Activated CD8-positive, alpha-beta memory T cell treated with anti-CD3 and anti-CD28 coated beads, Interleukin-2, amount 10 ng/mL, durations not matched to agents 7 days and 5 days (primary cell): ENCODE measurements at regions not wholly inside any gene's neighbourhood (a gene's known extent, or its start where the extent isn't known, plus 50 kb on each side); places are given as distances from the start of the nearest gene placed in this dataset.
"Not testable (repeated sequence)": the region's sequence is repeated elsewhere in the genome, so short reads cannot be mapped to it uniquely, and the experiment has no call there.

Source experiments
- ATAC-seq: fragments of 150-1000 bp; cut with Tn5 transposase; one replicate; pipeline ENCODE4 v1.10.0; 2021; ENCODE audit warnings: moderate library complexity
- CTCF ChIA-PET: fragments of 350-600 bp; sonication (Branson Sonifier 250); formaldehyde crosslinking; loops from one replicate; lab custom pipeline; 2021; ENCODE audit warnings: antibody characterized with exemption; lab: Charles Lee
- DNase-seq: peaks from one replicate; pipeline ENCODE4 v3.0.0-alpha.2; 2020
- H3K27ac Mint-ChIP-seq: one replicate; pipeline ENCODE4 v1.8.0; 2021; ENCODE audit warnings: mild to moderate bottlenecking, mixed read lengths
- H3K27me3 Mint-ChIP-seq: one replicate; pipeline ENCODE4 v1.8.0; 2021; ENCODE audit warnings: mixed read lengths
- H3K36me3 Mint-ChIP-seq: one replicate; pipeline ENCODE4 v1.8.0; 2021; ENCODE audit warnings: mild to moderate bottlenecking, mixed read lengths
- H3K4me1 Mint-ChIP-seq: one replicate; pipeline ENCODE4 v1.8.0; 2021; ENCODE audit warnings: mixed read lengths
- H3K4me3 Mint-ChIP-seq: one replicate; pipeline ENCODE4 v1.8.0; 2021; ENCODE audit warnings: mild to moderate bottlenecking, moderate library complexity, mixed read lengths
- H3K9me3 Mint-ChIP-seq: one replicate; pipeline ENCODE4 v1.8.0; 2022; ENCODE audit warnings: low read depth, mixed read lengths

GRCh38 chr13:66237411-66238062 lies 992.6 kb downstream of the PCDH9 start:
- Mint-ChIP-seq H3K4me3 (no peak overlapping the region), H3K9me3 (peaks cover 3% of the 10 kb centered on the region), H3K27ac (no peak overlapping the region), H3K36me3 (no peaks in the 10 kb centered on the region), H3K4me1 (no peaks in the 10 kb centered on the region), H3K27me3 (no peaks in the 10 kb centered on the region)
- ATAC-seq (no peak), DNase-seq (no peak)
- CTCF ChIA-PET: no interaction called here

- Mint-ChIP-seq H3K36me3 (no peaks in the 10 kb centered on the region), H3K27ac (no peak overlapping the region), H3K4me3 (no peak overlapping the region), H3K27me3 (no peaks in the 10 kb centered on the region), H3K9me3 (peaks cover 3% of the 10 kb centered on the region), H3K4me1 (no peaks in the 10 kb centered on the region)
- ATAC-seq (no peak), DNase-seq (no peak)
- CTCF ChIA-PET: no interaction called here
Observed at GRCh38 chr13:66234159-66234558, 996.0 kb downstream of the PCDH9 start.

GRCh38 chr13:66231958-66232357 lies 998.2 kb downstream of the PCDH9 start:
- ATAC-seq: not testable (repeated sequence)

GRCh38 chr13:66225072-66225471 lies 1005.1 kb downstream of the PCDH9 start:
- CTCF ChIA-PET: no interaction called here
- H3K4me1 Mint-ChIP-seq: peaks cover 3% of the 10 kb centered on the region
- H3K27me3 Mint-ChIP-seq: no peaks in the 10 kb centered on the region
- H3K9me3 Mint-ChIP-seq: no peaks in the 10 kb centered on the region
- no peak overlapping the region for H3K27ac Mint-ChIP-seq
- ATAC-seq (no peak), DNase-seq (no peak)
- no peaks in the 10 kb centered on the region for H3K36me3 Mint-ChIP-seq
- no peak overlapping the region for H3K4me3 Mint-ChIP-seq

More at GRCh38 chr13:66231958-66232357, 998.2 kb downstream of the PCDH9 start:
- CTCF ChIA-PET, H3K27me3 Mint-ChIP-seq, H3K36me3 Mint-ChIP-seq, H3K9me3 Mint-ChIP-seq, H3K4me3 Mint-ChIP-seq, H3K4me1 Mint-ChIP-seq, H3K27ac Mint-ChIP-seq, DNase-seq: not testable (repeated sequence)

GRCh38 chr13:66224663-66225062 lies 1005.5 kb downstream of the PCDH9 start:
- DNase-seq (no peak), ATAC-seq (no peak)
- Mint-ChIP-seq H3K27ac (no peak overlapping the region), H3K4me1 (peaks cover 3% of the 10 kb centered on the region), H3K36me3 (no peaks in the 10 kb centered on the region), H3K9me3 (no peaks in the 10 kb centered on the region), H3K4me3 (no peak overlapping the region), H3K27me3 (no peaks in the 10 kb centered on the region)
- CTCF ChIA-PET: no interaction called here

- Mint-ChIP-seq H3K27me3 (no peaks in the 10 kb centered on the region), H3K4me3 (no peak overlapping the region), H3K9me3 (peaks cover 2% of the 10 kb centered on the region), H3K27ac (no peak overlapping the region), H3K36me3 (no peaks in the 10 kb centered on the region), H3K4me1 (peaks cover 3% of the 10 kb centered on the region)
- DNase-seq (no peak), ATAC-seq (no peak)
- CTCF ChIA-PET: no interaction called here
Observed at GRCh38 chr13:66222926-66223325, 1007.2 kb downstream of the PCDH9 start.

GRCh38 chr13:66222127-66222526 lies 1008.0 kb downstream of the PCDH9 start:
- ATAC-seq: no peak
- Mint-ChIP-seq H3K27me3 (no peaks in the 10 kb centered on the region), H3K9me3 (peaks cover 3% of the 10 kb centered on the region), H3K36me3 (no peaks in the 10 kb centered on the region), H3K4me3 (no peak overlapping the region), H3K27ac (no peak overlapping the region), H3K4me1 (peaks cover 3% of the 10 kb centered on the region)
- no peak for DNase-seq
- CTCF ChIA-PET: no interaction called here

- no peaks in the 10 kb centered on the region for H3K36me3 Mint-ChIP-seq
- H3K4me1 Mint-ChIP-seq: peaks cover 3% of the 10 kb centered on the region
- DNase-seq (no peak), ATAC-seq (no peak)
- no peak overlapping the region for H3K4me3 Mint-ChIP-seq
- CTCF ChIA-PET: no interaction called here
- H3K27ac Mint-ChIP-seq: no peak overlapping the region
- peaks cover 7% of the 10 kb centered on the region for H3K9me3 Mint-ChIP-seq
- H3K27me3 Mint-ChIP-seq: no peaks in the 10 kb centered on the region
Observed at GRCh38 chr13:66219506-66219905, 1010.6 kb downstream of the PCDH9 start.

- ATAC-seq: no peak
- CTCF ChIA-PET: no interaction called here
- no peaks in the 10 kb centered on the region for H3K27me3 Mint-ChIP-seq
Observed at GRCh38 chr13:66218583-66218982, 1011.6 kb downstream of the PCDH9 start.

GRCh38 chr13:66216728-66217127 lies 1013.4 kb downstream of the PCDH9 start:
- H3K36me3 Mint-ChIP-seq: no peaks in the 10 kb centered on the region
- no peak for DNase-seq
- CTCF ChIA-PET: no interaction called here
- no peaks in the 10 kb centered on the region for H3K27me3 Mint-ChIP-seq
- peaks cover 7% of the 10 kb centered on the region for H3K9me3 Mint-ChIP-seq
- H3K4me1 Mint-ChIP-seq: no peaks in the 10 kb centered on the region
- H3K4me3 Mint-ChIP-seq: no peak overlapping the region
- no peak overlapping the region for H3K27ac Mint-ChIP-seq
- no peak for ATAC-seq

More at GRCh38 chr13:66218583-66218982, 1011.6 kb downstream of the PCDH9 start:
- H3K4me1 Mint-ChIP-seq: peaks cover 3% of the 10 kb centered on the region
- H3K36me3 Mint-ChIP-seq: no peaks in the 10 kb centered on the region
- H3K27ac Mint-ChIP-seq: no peak overlapping the region
- H3K9me3 Mint-ChIP-seq: peaks cover 7% of the 10 kb centered on the region
- no peak for DNase-seq
- no peak overlapping the region for H3K4me3 Mint-ChIP-seq

GRCh38 chr13:66214467-66214866 lies 1015.7 kb downstream of the PCDH9 start:
- Mint-ChIP-seq H3K27ac (no peak overlapping the region), H3K4me3 (no peak overlapping the region), H3K4me1 (no peaks in the 10 kb centered on the region), H3K27me3 (no peaks in the 10 kb centered on the region), H3K36me3 (no peaks in the 10 kb centered on the region), H3K9me3 (peaks cover 10% of the 10 kb centered on the region)
- CTCF ChIA-PET: no interaction called here
- no peak for ATAC-seq
- DNase-seq: no peak

- H3K9me3 Mint-ChIP-seq: peaks cover 7% of the 10 kb centered on the region
- no peaks in the 10 kb centered on the region for H3K27me3 Mint-ChIP-seq
- ATAC-seq: no peak
Observed at GRCh38 chr13:66212511-66212910, 1017.6 kb downstream of the PCDH9 start.

GRCh38 chr13:66210677-66211076 lies 1019.5 kb downstream of the PCDH9 start:
- no peak for ATAC-seq
- H3K4me1 Mint-ChIP-seq: no peaks in the 10 kb centered on the region
- no peaks in the 10 kb centered on the region for H3K36me3 Mint-ChIP-seq
- H3K27ac Mint-ChIP-seq: no peak overlapping the region
- no peaks in the 10 kb centered on the region for H3K27me3 Mint-ChIP-seq
- CTCF ChIA-PET: no interaction called here
- H3K9me3 Mint-ChIP-seq: peaks cover 4% of the 10 kb centered on the region
- DNase-seq: no peak
- H3K4me3 Mint-ChIP-seq: no peak overlapping the region

More at GRCh38 chr13:66212511-66212910, 1017.6 kb downstream of the PCDH9 start:
- H3K36me3 Mint-ChIP-seq: no peaks in the 10 kb centered on the region
- no peak for DNase-seq
- no peak overlapping the region for H3K4me3 Mint-ChIP-seq
- CTCF ChIA-PET: no interaction called here
- no peak overlapping the region for H3K27ac Mint-ChIP-seq
- no peaks in the 10 kb centered on the region for H3K4me1 Mint-ChIP-seq

GRCh38 chr13:66208589-66208988 lies 1021.5 kb downstream of the PCDH9 start:
- H3K27me3 Mint-ChIP-seq: no peaks in the 10 kb centered on the region
- CTCF ChIA-PET: no interaction called here
- no peaks in the 10 kb centered on the region for H3K4me1 Mint-ChIP-seq
- ATAC-seq (no peak), DNase-seq (no peak)
- H3K27ac Mint-ChIP-seq: no peak overlapping the region
- no peak overlapping the region for H3K4me3 Mint-ChIP-seq
- no peaks in the 10 kb centered on the region for H3K36me3 Mint-ChIP-seq
- peaks cover 3% of the 10 kb centered on the region for H3K9me3 Mint-ChIP-seq
